WTC11 (cell line): ENCODE measurements at regions not wholly inside any gene's neighbourhood (a gene's known extent, or its start where the extent isn't known, plus 50 kb on each side); places are given as distances from the start of the nearest gene placed in this dataset.

Experiments
- ATF3 ChIP-seq: sonication (generic); formaldehyde crosslinking; conservative IDR thresholded peaks from 2 replicates; pipeline ENCODE4 v1.8.1; 2022; ENCODE audit warnings: mild to moderate bottlenecking, missing genetic modification reagents
- ATF6 ChIP-seq: sonication (generic); formaldehyde crosslinking; IDR thresholded peaks from 2 replicates; pipeline ENCODE4 v1.8.1; 2023; ENCODE audit warnings: mild to moderate bottlenecking, missing genetic modification reagents
- CREM ChIP-seq: sonication (generic); formaldehyde crosslinking; IDR thresholded peaks from 2 replicates; pipeline ENCODE4 v1.8.1; 2022; ENCODE audit warnings: mild to moderate bottlenecking, missing genetic modification reagents, moderate library complexity
- CTCF ChIP-seq: fragments of 200-600 bp; IDR thresholded peaks from 2 replicates; pipeline ENCODE4 v1.8.0; 2022; ENCODE audit warnings: antibody characterized with exemption
- E2F1 ChIP-seq: sonication (generic); formaldehyde crosslinking; IDR thresholded peaks from 2 replicates; pipeline ENCODE4 v1.8.0; 2022; ENCODE audit warnings: mild to moderate bottlenecking, missing genetic modification reagents
- JUN ChIP-seq: sonication (generic); formaldehyde crosslinking; IDR thresholded peaks from 2 replicates; pipeline ENCODE4 v1.8.0; 2023; ENCODE audit warnings: mild to moderate bottlenecking, missing genetic modification reagents
- NR2C2 ChIP-seq: sonication (generic); formaldehyde crosslinking; IDR thresholded peaks from 2 replicates; pipeline ENCODE4 v1.8.0; 2022; ENCODE audit warnings: mild to moderate bottlenecking, missing genetic modification reagents
- SMAD4 ChIP-seq: sonication (generic); formaldehyde crosslinking; IDR thresholded peaks from 2 replicates; pipeline ENCODE4 v1.8.0; 2022; ENCODE audit warnings: mild to moderate bottlenecking, missing genetic modification reagents
- SP1 ChIP-seq: sonication (generic); formaldehyde crosslinking; conservative IDR thresholded peaks from 2 replicates; pipeline ENCODE4 v1.8.1; 2022; ENCODE audit warnings: missing genetic modification reagents
- USF1 ChIP-seq: sonication (generic); formaldehyde crosslinking; IDR thresholded peaks from 2 replicates; pipeline ENCODE4 v1.8.0; 2022; ENCODE audit warnings: mild to moderate bottlenecking, missing genetic modification reagents
- ZNF121 ChIP-seq: sonication (generic); formaldehyde crosslinking; IDR thresholded peaks from 2 replicates; pipeline ENCODE4 v1.8.0; 2023; ENCODE audit warnings: missing genetic modification reagents
- ZNF138 ChIP-seq: sonication (generic); formaldehyde crosslinking; conservative IDR thresholded peaks from 2 replicates; pipeline ENCODE4 v1.8.1; 2022; ENCODE audit warnings: mild to moderate bottlenecking, moderate library complexity, missing genetic modification reagents
- ZNF263 ChIP-seq: sonication (generic); formaldehyde crosslinking; IDR thresholded peaks from 2 replicates; pipeline ENCODE4 v1.8.1; 2022; ENCODE audit warnings: low read depth, mild to moderate bottlenecking, moderate library complexity, missing genetic modification reagents
- ZNF512 ChIP-seq: sonication (generic); formaldehyde crosslinking; IDR thresholded peaks from 2 replicates; pipeline ENCODE4 v1.8.1; 2022; ENCODE audit warnings: missing genetic modification reagents, borderline replicate concordance

- TF ChIP-seq ATF6, result no peak
- TF ChIP-seq ATF3 (CRISPR knock-in tag), result no peak
- TF ChIP-seq SP1 (CRISPR knock-in tag), result no peak
- no peak for TF ChIP-seq ZNF512 (CRISPR knock-in tag)
- no peak for TF ChIP-seq SMAD4 (CRISPR knock-in tag)
- TF ChIP-seq CTCF, result no peak
- TF ChIP-seq NR2C2, result no peak
- no peak for TF ChIP-seq ZNF263 (CRISPR knock-in tag)
- no peak for TF ChIP-seq ZNF121 (CRISPR knock-in tag)
- TF ChIP-seq JUN (CRISPR knock-in tag), result no peak
- TF ChIP-seq E2F1 (CRISPR knock-in tag), result no peak
- no peak for TF ChIP-seq ZNF138 (CRISPR knock-in tag)
- no peak for TF ChIP-seq USF1 (CRISPR knock-in tag)
- TF ChIP-seq CREM, result no peak
Observed at GRCh38 chr3:115292677-115293165, 145.6 kb upstream of the ZBTB20 start.
